ENCODE measurements at regions not wholly inside any gene's neighbourhood (a gene's known extent, or its start where the extent isn't known, plus 50 kb on each side); places are given as distances from the start of the nearest gene placed in this dataset.

DNA sequence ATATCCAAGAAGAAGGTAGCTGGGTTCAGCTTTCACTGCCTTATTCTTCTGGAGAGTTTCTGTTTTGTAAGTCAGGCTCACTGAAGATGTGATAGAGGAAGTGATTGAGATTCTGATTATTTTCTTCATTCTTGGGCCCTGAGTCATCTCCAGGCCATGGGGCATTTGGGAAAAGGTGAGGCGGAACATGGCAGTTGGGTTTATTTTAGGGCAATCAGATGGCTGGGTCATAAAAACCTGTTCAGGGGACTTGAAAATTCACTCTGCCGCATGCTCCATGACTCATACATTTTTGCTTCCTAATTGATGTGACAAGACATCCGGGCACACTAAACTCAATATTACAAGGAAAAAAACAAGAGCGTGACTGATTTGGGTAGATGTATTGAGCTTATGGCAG lies 265.7 kb upstream of the KLF4 start:
- no peak overlapping the region for H3K27ac ChIP-seq
- TF ChIP-seq, protein P1, sequence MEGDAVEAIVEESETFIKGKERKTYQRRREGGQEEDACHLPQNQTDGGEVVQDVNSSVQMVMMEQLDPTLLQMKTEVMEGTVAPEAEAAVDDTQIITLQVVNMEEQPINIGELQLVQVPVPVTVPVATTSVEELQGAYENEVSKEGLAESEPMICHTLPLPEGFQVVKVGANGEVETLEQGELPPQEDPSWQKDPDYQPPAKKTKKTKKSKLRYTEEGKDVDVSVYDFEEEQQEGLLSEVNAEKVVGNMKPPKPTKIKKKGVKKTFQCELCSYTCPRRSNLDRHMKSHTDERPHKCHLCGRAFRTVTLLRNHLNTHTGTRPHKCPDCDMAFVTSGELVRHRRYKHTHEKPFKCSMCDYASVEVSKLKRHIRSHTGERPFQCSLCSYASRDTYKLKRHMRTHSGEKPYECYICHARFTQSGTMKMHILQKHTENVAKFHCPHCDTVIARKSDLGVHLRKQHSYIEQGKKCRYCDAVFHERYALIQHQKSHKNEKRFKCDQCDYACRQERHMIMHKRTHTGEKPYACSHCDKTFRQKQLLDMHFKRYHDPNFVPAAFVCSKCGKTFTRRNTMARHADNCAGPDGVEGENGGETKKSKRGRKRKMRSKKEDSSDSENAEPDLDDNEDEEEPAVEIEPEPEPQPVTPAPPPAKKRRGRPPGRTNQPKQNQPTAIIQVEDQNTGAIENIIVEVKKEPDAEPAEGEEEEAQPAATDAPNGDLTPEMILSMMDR (conservative IDR thresholded peaks at IDR 0.05), result no peak

DNA sequence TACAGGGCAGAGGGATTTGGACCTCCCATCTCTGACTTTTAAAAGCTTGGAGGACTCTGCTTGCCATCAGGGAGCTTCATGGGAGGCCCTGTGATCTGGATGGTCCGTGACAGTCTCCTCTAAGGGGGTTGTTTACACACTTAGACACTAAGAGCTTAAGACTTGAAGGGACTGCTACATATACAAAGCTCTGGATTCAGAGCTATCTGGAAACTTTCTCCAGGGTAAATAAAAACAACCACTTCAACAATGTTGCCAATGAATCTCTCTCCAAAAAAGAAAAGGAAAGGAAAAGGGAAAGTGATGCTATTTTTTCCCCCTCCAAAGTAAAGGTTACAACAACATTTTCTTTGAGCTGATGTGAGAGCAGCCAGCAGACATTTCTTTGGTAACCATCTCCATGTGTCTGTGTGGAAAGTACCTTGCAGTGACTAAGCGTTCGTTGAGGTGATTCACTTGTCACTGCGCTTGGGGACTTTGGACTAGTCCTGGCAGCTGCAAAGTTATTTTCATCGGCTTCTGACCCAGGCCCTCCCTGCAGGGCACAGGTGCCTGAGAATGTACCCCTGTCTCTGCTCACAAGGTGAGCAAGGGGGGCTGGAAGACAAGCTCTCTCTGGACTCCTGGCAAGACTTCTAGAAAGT lies 262.1 kb upstream of the KLF4 start:
- peak overlapping the region; percentile 20; the same call in 1 of the 2 replicates for H3K27ac ChIP-seq
- TF ChIP-seq, protein P1 (conservative IDR thresholded peaks at IDR 0.05), result no peak

DNA sequence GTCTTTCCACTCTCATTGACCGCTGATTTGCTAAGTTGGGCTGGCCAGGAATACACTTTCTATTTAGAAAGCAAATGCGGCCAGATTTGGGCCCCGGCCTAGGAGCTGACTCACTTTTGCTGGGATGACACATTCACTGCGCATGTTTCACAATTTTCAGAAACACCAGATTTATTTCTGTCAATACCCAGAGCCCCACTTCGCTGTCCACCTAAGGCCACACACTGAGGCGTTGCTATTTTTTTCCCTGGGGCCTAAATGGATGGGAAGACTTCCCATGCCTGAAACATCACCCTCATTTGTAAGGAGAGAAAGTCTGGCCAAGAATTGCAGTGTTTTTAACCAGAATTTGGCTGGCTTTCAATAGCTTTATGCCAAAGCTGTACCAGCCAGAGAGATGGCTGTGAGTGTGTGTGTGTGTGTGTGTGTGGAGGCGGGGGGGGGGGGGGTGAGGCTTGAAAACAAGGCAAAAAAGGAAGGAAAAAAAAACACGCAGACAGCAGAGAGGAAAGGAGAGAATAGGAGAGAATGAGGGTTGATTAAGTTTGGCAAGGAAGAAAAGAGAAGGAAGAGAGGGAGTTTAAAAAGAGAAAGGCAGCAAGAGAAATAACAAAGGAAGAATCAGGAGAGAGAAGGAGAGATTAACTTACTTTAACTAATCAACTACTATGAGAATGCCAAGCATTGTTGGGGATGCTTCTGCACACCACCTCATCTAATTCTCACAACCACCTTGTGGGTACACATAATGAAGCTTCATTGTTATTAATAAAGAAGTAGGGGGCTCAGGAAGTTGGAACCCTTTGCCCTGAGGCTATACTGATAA lies 261.4 kb upstream of the KLF4 start:
- TF ChIP-seq, protein P1 (conservative IDR thresholded peaks at IDR 0.05), result no peak
- peak overlapping the region; percentile 20; the same call in 1 of the 2 replicates for H3K27ac ChIP-seq

DNA sequence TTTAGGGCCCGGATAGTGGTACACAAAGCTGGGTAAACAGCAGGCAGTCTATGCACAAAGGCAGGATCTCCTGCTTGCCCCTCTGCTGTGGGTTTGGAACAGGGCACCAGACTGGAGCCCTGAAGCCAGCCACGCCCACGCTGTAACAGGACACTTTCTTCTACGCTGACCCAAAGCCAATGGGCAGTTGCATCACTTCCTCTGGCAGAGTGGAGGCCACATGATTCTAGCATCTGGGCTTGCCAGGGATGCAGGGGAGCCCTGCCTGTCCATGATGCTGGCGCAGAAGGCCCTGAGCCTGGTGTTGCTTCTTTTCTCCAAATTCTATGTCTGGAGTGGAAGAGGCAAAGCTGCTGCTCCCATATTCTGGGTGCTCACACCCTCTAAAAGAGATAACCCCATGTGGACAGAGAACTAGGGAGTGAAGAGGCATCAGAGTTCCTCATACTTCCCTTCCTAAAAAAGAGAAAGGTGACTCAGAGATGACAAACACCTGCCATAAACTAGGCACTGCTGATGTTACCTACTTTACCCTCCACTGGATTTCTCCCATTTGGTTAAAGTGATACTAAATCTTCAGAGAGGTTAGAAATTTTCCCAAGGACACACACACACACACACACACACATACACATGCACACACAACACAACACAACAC lies 260.3 kb upstream of the KLF4 start:
- peak overlapping the region; percentile 20 for H3K27ac ChIP-seq
- TF ChIP-seq, protein P1 (conservative IDR thresholded peaks at IDR 0.05), result no peak

DNA sequence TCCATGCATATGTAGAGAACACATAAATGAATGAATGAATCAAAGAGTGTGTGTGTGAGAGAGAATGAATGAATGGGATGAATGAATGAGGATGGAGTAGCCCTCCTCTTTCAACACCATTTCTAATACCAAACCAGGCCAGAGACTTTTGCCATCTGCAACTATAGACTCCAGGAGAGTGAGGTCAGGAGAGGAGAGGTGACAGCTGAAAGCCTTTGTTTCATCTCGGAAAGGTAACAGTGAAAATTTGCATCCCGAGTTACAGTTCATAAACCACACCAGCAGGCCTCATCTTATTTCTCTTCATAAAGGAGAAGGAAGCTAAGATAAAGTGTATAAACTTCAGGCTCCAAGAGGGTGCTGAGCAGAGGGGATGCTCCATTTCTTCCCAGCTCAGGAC lies 255.3 kb upstream of the KLF4 start:
- H3K27ac ChIP-seq, result no peak overlapping the region
- TF ChIP-seq, protein P1 (conservative IDR thresholded peaks at IDR 0.05), result no peak

DNA sequence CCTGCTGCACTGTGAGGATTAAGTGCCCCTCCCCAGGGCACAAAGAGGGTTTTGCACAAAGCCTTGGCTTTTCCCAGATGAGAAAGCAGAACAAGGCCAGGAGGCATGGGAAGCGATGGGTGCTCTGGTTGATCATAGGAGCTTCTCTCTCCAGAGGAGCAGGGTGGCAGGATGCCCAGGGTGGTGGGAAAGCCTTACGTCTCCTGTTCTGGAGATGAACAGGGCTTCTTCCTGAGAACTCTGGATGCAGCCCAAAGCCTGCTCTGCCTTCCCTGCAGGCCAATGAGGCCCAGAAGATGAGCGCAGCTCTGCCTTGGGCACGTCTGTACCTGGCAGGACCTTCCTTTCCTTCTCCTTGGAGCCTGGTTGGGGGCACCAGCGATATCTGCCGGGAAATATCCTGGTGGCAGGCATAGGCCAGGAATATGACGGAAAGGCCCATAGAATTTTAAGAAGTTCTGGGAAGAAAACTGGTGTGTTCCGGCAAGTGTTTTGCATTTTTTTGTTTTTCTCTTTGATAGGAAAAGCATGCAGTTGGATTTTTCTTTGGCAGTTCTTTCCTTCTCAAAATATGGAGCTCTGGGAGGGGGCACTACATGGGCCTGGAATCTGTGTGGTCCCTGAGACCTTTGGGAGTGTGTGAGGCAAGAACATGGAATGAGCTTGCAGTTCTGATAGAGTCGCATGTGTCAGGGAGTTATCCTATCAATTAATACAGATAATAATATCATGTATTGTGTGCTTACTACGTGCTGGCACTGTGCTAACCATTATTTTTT lies 253.2 kb upstream of the KLF4 start:
- TF ChIP-seq, protein P1 (conservative IDR thresholded peaks at IDR 0.05), result no peak
- H3K27ac ChIP-seq, result no peak overlapping the region
